ENCODE measurements at regions not wholly inside any gene's neighbourhood (a gene's known extent, or its start where the extent isn't known, plus 50 kb on each side); places are given as distances from the start of the nearest gene placed in this dataset.

DNA sequence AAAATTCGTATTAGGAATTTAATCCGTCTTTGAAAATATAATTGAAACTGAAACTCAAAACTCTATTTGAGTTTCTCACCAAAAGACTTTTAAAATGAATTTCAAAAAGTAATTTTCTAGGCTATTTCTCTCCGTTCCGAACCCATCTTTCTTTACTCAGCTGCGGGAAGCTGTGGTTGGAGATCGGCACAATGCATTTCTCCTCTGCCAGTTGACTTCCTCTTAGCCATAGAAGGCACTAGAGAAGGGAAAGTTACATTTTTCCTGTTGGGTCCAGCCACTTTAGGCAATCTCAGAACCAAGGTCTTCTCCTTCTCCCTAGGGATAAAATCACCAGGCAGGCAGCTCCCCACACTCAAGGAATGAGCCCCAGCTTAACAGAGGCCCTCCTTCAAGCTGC is 133.6 kb upstream of the COL1A2 start:
- no peak for TF ChIP-seq HNRNPK (IDR thresholded peaks at IDR 0.05; ENCODE audit: low read depth, low read length, poor library complexity, severe bottlenecking)
- TF ChIP-seq, protein P1, sequence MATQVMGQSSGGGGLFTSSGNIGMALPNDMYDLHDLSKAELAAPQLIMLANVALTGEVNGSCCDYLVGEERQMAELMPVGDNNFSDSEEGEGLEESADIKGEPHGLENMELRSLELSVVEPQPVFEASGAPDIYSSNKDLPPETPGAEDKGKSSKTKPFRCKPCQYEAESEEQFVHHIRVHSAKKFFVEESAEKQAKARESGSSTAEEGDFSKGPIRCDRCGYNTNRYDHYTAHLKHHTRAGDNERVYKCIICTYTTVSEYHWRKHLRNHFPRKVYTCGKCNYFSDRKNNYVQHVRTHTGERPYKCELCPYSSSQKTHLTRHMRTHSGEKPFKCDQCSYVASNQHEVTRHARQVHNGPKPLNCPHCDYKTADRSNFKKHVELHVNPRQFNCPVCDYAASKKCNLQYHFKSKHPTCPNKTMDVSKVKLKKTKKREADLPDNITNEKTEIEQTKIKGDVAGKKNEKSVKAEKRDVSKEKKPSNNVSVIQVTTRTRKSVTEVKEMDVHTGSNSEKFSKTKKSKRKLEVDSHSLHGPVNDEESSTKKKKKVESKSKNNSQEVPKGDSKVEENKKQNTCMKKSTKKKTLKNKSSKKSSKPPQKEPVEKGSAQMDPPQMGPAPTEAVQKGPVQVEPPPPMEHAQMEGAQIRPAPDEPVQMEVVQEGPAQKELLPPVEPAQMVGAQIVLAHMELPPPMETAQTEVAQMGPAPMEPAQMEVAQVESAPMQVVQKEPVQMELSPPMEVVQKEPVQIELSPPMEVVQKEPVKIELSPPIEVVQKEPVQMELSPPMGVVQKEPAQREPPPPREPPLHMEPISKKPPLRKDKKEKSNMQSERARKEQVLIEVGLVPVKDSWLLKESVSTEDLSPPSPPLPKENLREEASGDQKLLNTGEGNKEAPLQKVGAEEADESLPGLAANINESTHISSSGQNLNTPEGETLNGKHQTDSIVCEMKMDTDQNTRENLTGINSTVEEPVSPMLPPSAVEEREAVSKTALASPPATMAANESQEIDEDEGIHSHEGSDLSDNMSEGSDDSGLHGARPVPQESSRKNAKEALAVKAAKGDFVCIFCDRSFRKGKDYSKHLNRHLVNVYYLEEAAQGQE (IDR thresholded peaks at IDR 0.05; ENCODE audit: borderline replicate concordance): no peak
- TF ChIP-seq, protein P1 (CRISPR knock-in tag; IDR thresholded peaks at IDR 0.05; ENCODE audit: low read depth): no peak
- TF ChIP-seq NFXL1 (CRISPR knock-in tag; IDR thresholded peaks at IDR 0.05): no peak
- TF ChIP-seq ZNF175 (CRISPR knock-in tag; IDR thresholded peaks at IDR 0.05; ENCODE audit: low read depth): no peak
- TF ChIP-seq MTA2 (IDR thresholded peaks at IDR 0.05; ENCODE audit: low read depth): no peak
- TF ChIP-seq, protein P2, sequence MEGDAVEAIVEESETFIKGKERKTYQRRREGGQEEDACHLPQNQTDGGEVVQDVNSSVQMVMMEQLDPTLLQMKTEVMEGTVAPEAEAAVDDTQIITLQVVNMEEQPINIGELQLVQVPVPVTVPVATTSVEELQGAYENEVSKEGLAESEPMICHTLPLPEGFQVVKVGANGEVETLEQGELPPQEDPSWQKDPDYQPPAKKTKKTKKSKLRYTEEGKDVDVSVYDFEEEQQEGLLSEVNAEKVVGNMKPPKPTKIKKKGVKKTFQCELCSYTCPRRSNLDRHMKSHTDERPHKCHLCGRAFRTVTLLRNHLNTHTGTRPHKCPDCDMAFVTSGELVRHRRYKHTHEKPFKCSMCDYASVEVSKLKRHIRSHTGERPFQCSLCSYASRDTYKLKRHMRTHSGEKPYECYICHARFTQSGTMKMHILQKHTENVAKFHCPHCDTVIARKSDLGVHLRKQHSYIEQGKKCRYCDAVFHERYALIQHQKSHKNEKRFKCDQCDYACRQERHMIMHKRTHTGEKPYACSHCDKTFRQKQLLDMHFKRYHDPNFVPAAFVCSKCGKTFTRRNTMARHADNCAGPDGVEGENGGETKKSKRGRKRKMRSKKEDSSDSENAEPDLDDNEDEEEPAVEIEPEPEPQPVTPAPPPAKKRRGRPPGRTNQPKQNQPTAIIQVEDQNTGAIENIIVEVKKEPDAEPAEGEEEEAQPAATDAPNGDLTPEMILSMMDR (IDR thresholded peaks at IDR 0.05 in 2 of 3, conservative IDR thresholded peaks at IDR 0.05 in 1 of 3; ENCODE audit: insufficient read depth in 2 of 3, low read depth in 1 of 3, low read length in 3 of 3): no peak
- no peak for TF ChIP-seq POLR2AphosphoS5 (IDR thresholded peaks at IDR 0.05; ENCODE audit: control insufficient read depth, insufficient read depth, low read depth, low read length)
- TF ChIP-seq CBFA2T3 (IDR thresholded peaks at IDR 0.05): no peak
- TF ChIP-seq, protein P3, sequence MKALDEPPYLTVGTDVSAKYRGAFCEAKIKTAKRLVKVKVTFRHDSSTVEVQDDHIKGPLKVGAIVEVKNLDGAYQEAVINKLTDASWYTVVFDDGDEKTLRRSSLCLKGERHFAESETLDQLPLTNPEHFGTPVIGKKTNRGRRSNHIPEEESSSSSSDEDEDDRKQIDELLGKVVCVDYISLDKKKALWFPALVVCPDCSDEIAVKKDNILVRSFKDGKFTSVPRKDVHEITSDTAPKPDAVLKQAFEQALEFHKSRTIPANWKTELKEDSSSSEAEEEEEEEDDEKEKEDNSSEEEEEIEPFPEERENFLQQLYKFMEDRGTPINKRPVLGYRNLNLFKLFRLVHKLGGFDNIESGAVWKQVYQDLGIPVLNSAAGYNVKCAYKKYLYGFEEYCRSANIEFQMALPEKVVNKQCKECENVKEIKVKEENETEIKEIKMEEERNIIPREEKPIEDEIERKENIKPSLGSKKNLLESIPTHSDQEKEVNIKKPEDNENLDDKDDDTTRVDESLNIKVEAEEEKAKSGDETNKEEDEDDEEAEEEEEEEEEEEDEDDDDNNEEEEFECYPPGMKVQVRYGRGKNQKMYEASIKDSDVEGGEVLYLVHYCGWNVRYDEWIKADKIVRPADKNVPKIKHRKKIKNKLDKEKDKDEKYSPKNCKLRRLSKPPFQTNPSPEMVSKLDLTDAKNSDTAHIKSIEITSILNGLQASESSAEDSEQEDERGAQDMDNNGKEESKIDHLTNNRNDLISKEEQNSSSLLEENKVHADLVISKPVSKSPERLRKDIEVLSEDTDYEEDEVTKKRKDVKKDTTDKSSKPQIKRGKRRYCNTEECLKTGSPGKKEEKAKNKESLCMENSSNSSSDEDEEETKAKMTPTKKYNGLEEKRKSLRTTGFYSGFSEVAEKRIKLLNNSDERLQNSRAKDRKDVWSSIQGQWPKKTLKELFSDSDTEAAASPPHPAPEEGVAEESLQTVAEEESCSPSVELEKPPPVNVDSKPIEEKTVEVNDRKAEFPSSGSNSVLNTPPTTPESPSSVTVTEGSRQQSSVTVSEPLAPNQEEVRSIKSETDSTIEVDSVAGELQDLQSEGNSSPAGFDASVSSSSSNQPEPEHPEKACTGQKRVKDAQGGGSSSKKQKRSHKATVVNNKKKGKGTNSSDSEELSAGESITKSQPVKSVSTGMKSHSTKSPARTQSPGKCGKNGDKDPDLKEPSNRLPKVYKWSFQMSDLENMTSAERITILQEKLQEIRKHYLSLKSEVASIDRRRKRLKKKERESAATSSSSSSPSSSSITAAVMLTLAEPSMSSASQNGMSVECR (CRISPR knock-in tag; IDR thresholded peaks at IDR 0.05): no peak
- TF ChIP-seq ERF (CRISPR knock-in tag; IDR thresholded peaks at IDR 0.05): no peak
- TF ChIP-seq JUND (IDR thresholded peaks at IDR 0.05; ENCODE audit: borderline replicate concordance, low read depth, low read length): no peak
- TF ChIP-seq JUND (tag; IDR thresholded peaks at IDR 0.05; ENCODE audit: borderline replicate concordance, low read depth, low read length): no peak
- TF ChIP-seq HNRNPLL (IDR thresholded peaks at IDR 0.05; ENCODE audit: low read depth, low read length, poor library complexity, severe bottlenecking): no peak
- TF ChIP-seq JUN (IDR thresholded peaks at IDR 0.05; ENCODE audit: borderline replicate concordance, low read depth, low read length): no peak
- TF ChIP-seq JUN (CRISPR knock-in tag; IDR thresholded peaks at IDR 0.05; ENCODE audit: borderline replicate concordance): no peak
- TF ChIP-seq SMAD3 (CRISPR knock-in tag; conservative IDR thresholded peaks at IDR 0.05): no peak
